Transverse colon (tissue), 4 donors: ENCODE measurements at regions not wholly inside any gene's neighbourhood (a gene's known extent, or its start where the extent isn't known, plus 50 kb on each side); places are given as distances from the start of the nearest gene placed in this dataset.

Source experiments
- DNase-seq: peaks from one replicate; pipeline ENCODE4 v3.0.0-alpha.2; 2019
- H3K27ac ChIP-seq, 4 donors: fragments of 200-600 bp; sonication (generic); 2 replicates each; pipeline ENCODE4 v1.5.1; 2016 to 2018; ENCODE audit warnings: inconsistent platforms in 4 of 4
- H3K27me3 ChIP-seq: fragments of 200-600 bp; sonication (generic); 2 replicates; pipeline ENCODE4 v1.5.1; 2017; ENCODE audit warnings: inconsistent platforms
- H3K36me3 ChIP-seq, 4 donors: fragments of 200-600 bp; sonication (generic); 2 replicates each; pipeline ENCODE4 v1.5.1; 2017 to 2019; ENCODE audit warnings: inconsistent platforms in 4 of 4
- H3K4me1 ChIP-seq, 4 donors: fragments of 200-600 bp; sonication (generic); 2 replicates each; pipeline ENCODE4 v1.5.1; 2017 to 2020; ENCODE audit warnings: inconsistent platforms in 4 of 4
- H3K4me3 ChIP-seq, 4 donors: fragments of 200-600 bp; sonication (generic); 1 replicate in 1 of 4; 2 replicates in 3 of 4; pipeline versions ENCODE4 v1.5.1 to v1.6.1; 2017 to 2019; ENCODE audit warnings: inconsistent platforms in 4 of 4
- H3K9me3 ChIP-seq, 2 donors: fragments of 200-600 bp; sonication (generic); 2 replicates each; pipeline ENCODE4 v1.5.1; 2017 to 2019; ENCODE audit warnings: inconsistent platforms in 2 of 2
- CTCF ChIP-seq, 5 experiments: fragments of 200-600 bp in 3 of 5; fragments of 450-650 bp in 2 of 5; sonication (generic) in 3 of 5; IDR thresholded peaks; 1 replicate in 2 of 5; 2 replicates in 3 of 5; pipeline ENCODE4 v1.5.1; 2016 to 2017; ENCODE audit warnings: antibody characterized with exemption in 5 of 5, inconsistent platforms in 3 of 5, mild to moderate bottlenecking in 2 of 5, moderate library complexity in 1 of 5
- EP300 ChIP-seq: sonication (generic); formaldehyde crosslinking; IDR thresholded peaks from one replicate; pipeline ENCODE4 v1.6.1; 2017; ENCODE audit warnings: antibody characterized with exemption, low read depth
- POLR2A ChIP-seq: fragments of 450-650 bp; IDR thresholded peaks from one replicate; pipeline ENCODE4 v1.6.1; 2016; ENCODE audit warnings: antibody characterized with exemption, mild to moderate bottlenecking, moderate library complexity
- POLR2AphosphoS5 ChIP-seq, 3 donors: sonication (generic); formaldehyde crosslinking; IDR thresholded peaks; one replicate each; pipeline ENCODE4 v1.6.1; 2016; ENCODE audit warnings: antibody characterized with exemption in 3 of 3
- WGBS, 2 donors: methylation state at CpG; one replicate each; pipeline ENCODE4 v1.1.5; 2018; ENCODE audit warnings: low coverage in 1 of 2; 5-methylcytosine and 5-hydroxymethylcytosine counted together
- in situ Hi-C, 4 donors: fragments of 200-750 bp; cut with MboI; loops; one replicate each; pipeline versions ENCODE4 v1.15.0 to v1.15.1; 2017; ENCODE audit warnings: low sequenced_read_pairs in 3 of 4, low pct_ligation_motif_present in 1 of 4, low pct_unique_long_range_greater_than_20kb in 1 of 4
- intact Hi-C: fragments of 100-400 bp; cut with DNase I; formaldehyde crosslinking; loops from one replicate; pipeline ENCODE4 v1.15.1; 2023; ENCODE audit warnings: low total_unique reads

- Histone ChIP-seq H3K27ac (no peak overlapping the region), H3K4me3 (no peak overlapping the region), H3K36me3 (no peaks in the 10 kb centered on the region), H3K27me3 (no peaks in the 10 kb centered on the region), H3K4me1 (no peaks in the 10 kb centered on the region), H3K9me3 (no peaks in the 10 kb centered on the region)
- TF ChIP-seq POLR2AphosphoS5 (IDR thresholded peaks at IDR 0.05) = no peak
- TF ChIP-seq POLR2A = no peak
- no peak for TF ChIP-seq CTCF (IDR thresholded peaks at IDR 0.05)
- no peak for TF ChIP-seq EP300
- intact Hi-C loops = no loop called here
- in situ Hi-C loops = no loop called here
- no peak for DNase-seq
- WGBS, 2 donors = 75% methylated on average over 2 of the region's 2 CpGs; no CpG with 5 or more reads in 1 of the 2 donors
Observed at GRCh38 chr10:36474456-36474855, 650.9 kb upstream of the ANKRD30A start.

DNA sequence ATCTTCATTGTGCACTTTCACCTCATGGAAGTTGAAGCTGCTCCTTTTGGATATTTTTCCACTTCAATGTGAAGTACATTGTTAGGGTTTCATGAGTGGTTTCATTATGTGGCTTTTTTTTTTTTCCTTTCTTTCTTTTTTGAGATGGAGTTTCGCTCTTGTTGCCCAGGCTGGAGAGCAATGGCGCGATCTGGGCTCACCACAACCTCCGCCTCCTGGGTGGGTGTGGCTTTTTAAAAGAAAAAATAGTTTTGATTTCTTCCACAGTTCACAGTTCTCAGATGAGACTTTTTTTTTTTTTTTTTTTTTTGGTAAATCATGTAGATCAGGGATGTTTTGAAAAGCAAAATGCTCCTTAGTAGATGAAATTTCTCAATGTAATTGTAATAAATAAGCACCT, 652.3 kb upstream of the ANKRD30A start:
- in situ Hi-C loops = no loop called here
- WGBS, 2 donors = 83 to 97% methylated on average over 4 of the region's 4 CpGs

DNA sequence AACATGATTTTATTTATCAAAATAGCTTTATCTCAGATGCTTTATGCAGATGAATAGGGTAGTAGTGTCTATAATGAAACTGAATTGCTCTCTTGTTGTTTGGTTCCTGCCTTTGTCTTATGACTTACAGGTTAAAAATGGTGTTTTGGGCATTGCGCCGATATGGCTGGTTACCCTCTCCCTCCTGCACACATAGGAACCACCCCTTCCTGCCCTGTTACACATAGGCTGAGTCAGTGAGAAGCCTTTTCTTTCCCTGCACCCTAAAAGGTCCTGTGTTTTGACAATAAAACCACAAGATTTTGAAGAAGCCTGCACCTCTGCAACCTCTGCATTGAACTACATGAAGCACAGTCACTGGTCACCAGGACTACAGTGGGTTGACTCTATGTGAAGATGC, 655.8 kb upstream of the ANKRD30A start:
- 98% methylated on average over 2 of the region's 2 CpGs; no CpG with 5 or more reads in 1 of the 2 donors for WGBS, 2 donors
- Histone ChIP-seq H3K27me3 (no peaks in the 10 kb centered on the region), H3K9me3 (no peaks in the 10 kb centered on the region), H3K27ac (no peak overlapping the region), H3K36me3 (no peaks in the 10 kb centered on the region), H3K4me1 (no peaks in the 10 kb centered on the region), H3K4me3 (no peak overlapping the region)
- TF ChIP-seq EP300 = no peak
- TF ChIP-seq POLR2A = no peak
- no peak for TF ChIP-seq CTCF (IDR thresholded peaks at IDR 0.05)
- no peak for TF ChIP-seq POLR2AphosphoS5 (IDR thresholded peaks at IDR 0.05)
- intact Hi-C loops = no loop called here
- DNase-seq = no peak
- in situ Hi-C loops = no loop called here

More for the DNA sequence above, 652.3 kb upstream of the ANKRD30A start:
- no peak for DNase-seq
- H3K4me3 ChIP-seq = no peak overlapping the region
- no peak overlapping the region for H3K27ac ChIP-seq
- intact Hi-C loops = no loop called here
- TF ChIP-seq POLR2AphosphoS5 (IDR thresholded peaks at IDR 0.05) (no peak), EP300 (no peak), POLR2A (no peak), CTCF (IDR thresholded peaks at IDR 0.05) (no peak)
- H3K4me1 ChIP-seq = no peaks in the 10 kb centered on the region
- no peaks in the 10 kb centered on the region for H3K9me3 ChIP-seq
- no peaks in the 10 kb centered on the region for H3K36me3 ChIP-seq
- no peaks in the 10 kb centered on the region for H3K27me3 ChIP-seq

- H3K4me1 ChIP-seq = no peaks in the 10 kb centered on the region
- H3K4me3 ChIP-seq = no peak overlapping the region
- 85% methylated on average over 3 of the region's 3 CpGs for WGBS, 2 donors
- in situ Hi-C loops = no loop called here
- TF ChIP-seq POLR2AphosphoS5 (IDR thresholded peaks at IDR 0.05) = no peak
- no peak for TF ChIP-seq CTCF (IDR thresholded peaks at IDR 0.05)
- no peak for TF ChIP-seq POLR2A
- no peak for TF ChIP-seq EP300
- no peaks in the 10 kb centered on the region for H3K36me3 ChIP-seq
- intact Hi-C loops = no loop called here
- DNase-seq = no peak
- H3K27me3 ChIP-seq = no peaks in the 10 kb centered on the region
- H3K9me3 ChIP-seq = no peaks in the 10 kb centered on the region
- H3K27ac ChIP-seq = no peak overlapping the region
Observed at GRCh38 chr10:36468620-36469019, 656.8 kb upstream of the ANKRD30A start.
